Activated B cell treated with CpG ODN at 0.5 μM for 24 hours (primary cell): ENCODE measurements at regions not wholly inside any gene's neighbourhood (a gene's known extent, or its start where the extent isn't known, plus 50 kb on each side); places are given as distances from the start of the nearest gene placed in this dataset.

Experiments
- ATAC-seq: fragments of 200-7000 bp; cut with Tn5 transposase; one replicate; pipeline ENCODE4 v1.10.0; 2021; ENCODE audit warnings: low read depth, mild to moderate bottlenecking, moderate library complexity
- CTCF ChIA-PET: fragments of 350-600 bp; sonication (Branson Sonifier 250); formaldehyde crosslinking; loops from one replicate; lab custom pipeline; 2021; ENCODE audit warnings: antibody characterized with exemption; lab: Charles Lee
- POLR2A ChIA-PET: fragments of 350-600 bp; sonication (Branson Sonifier 250); formaldehyde crosslinking; loops from one replicate; lab custom pipeline; 2021; ENCODE audit warnings: antibody characterized with exemption; lab: Charles Lee
- DNase-seq: peaks from one replicate; pipeline ENCODE4 v3.0.0; 2022
- H3K27ac Mint-ChIP-seq: one replicate; pipeline ENCODE4 v1.8.0; 2020; ENCODE audit warnings: mixed read lengths
- H3K27me3 Mint-ChIP-seq: one replicate; pipeline ENCODE4 v1.8.0; 2021; ENCODE audit warnings: mixed read lengths
- H3K36me3 Mint-ChIP-seq: one replicate; pipeline ENCODE4 v1.8.0; 2021; ENCODE audit warnings: low read depth, mixed read lengths
- H3K4me1 Mint-ChIP-seq: one replicate; pipeline ENCODE4 v1.8.0; 2021; ENCODE audit warnings: mixed read lengths
- H3K4me3 Mint-ChIP-seq: one replicate; pipeline ENCODE4 v1.8.0; 2020; ENCODE audit warnings: mild to moderate bottlenecking, mixed read lengths
- H3K9me3 Mint-ChIP-seq: one replicate; pipeline ENCODE4 v1.8.0; 2020; ENCODE audit warnings: mixed read lengths
- CTCF ChIP-seq: fragments of 200-600 bp; IDR thresholded peaks from one replicate; pipeline ENCODE4 v1.8.0; 2022; ENCODE audit warnings: antibody characterized with exemption, mild to moderate bottlenecking
- intact Hi-C: fragments of 100-400 bp; cut with micrococcal nuclease; formaldehyde crosslinking; loops from one replicate; pipeline ENCODE4 v1.15.1; 2024

DNA sequence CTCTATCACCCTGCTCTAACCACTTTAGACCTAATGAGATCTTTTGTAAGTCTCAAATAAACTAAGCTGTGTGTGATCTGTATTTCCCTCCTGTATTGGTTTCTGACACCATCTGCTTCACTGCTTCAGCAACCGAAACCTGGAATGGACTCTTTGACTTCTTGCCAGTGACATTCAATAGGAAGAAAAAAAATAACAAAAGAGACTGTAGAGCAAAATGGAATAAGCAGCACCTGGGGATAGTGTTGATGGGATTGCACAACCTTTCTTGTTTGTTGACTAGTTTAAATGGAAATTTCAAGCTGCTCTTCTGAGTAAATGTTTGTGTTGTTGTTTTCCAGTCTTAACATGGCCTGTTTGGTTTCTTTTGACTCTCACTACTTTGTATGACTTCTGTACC is 888.6 kb upstream of the SEL1L start:
- Mint-ChIP-seq H3K4me3 (no peak overlapping the region), H3K4me1 (no peaks in the 10 kb centered on the region), H3K27ac (no peak overlapping the region), H3K27me3 (no peaks in the 10 kb centered on the region), H3K36me3 (no peaks in the 10 kb centered on the region), H3K9me3 (peaks cover 16% of the 10 kb centered on the region)
- intact Hi-C loops: no loop called here
- TF ChIP-seq CTCF: no peak
- POLR2A ChIA-PET: no interaction called here
- ATAC-seq: no peak
- no peak for DNase-seq
- CTCF ChIA-PET: no interaction called here

GRCh38 chr14:82425261-82425660 is 891.6 kb upstream of the SEL1L start:
- ChIA-PET CTCF (no interaction called here), POLR2A (no interaction called here)
- ATAC-seq (no peak), DNase-seq (no peak)
- TF ChIP-seq CTCF: no peak
- H3K4me3 Mint-ChIP-seq: no peak overlapping the region
- H3K36me3 Mint-ChIP-seq: no peaks in the 10 kb centered on the region
- peaks cover 5% of the 10 kb centered on the region for H3K9me3 Mint-ChIP-seq
- H3K4me1 Mint-ChIP-seq: no peaks in the 10 kb centered on the region
- no peak overlapping the region for H3K27ac Mint-ChIP-seq
- intact Hi-C loops: no loop called here
- H3K27me3 Mint-ChIP-seq: no peaks in the 10 kb centered on the region

DNA sequence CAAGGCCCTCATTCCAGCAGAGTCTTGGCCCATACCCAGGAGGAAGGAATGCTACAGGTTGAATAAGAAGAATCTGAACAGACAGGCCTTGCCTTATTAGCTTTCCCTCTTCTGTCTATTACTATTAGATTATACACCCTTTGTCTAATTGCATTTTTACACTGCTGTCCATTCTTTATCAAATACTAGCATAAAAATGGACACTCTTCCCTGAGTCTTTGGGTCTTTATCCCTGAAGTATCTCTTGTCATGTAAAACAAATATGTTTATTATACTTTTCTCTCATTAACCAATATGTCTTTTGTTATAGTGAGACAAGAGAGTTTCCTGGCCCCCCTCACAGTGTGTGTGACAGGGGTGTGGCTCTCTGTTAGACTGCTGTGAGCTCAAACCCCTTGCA is 897.4 kb upstream of the SEL1L start:
- ChIA-PET POLR2A (no interaction called here), CTCF (no interaction called here)
- ATAC-seq (no peak), DNase-seq (no peak)
- Mint-ChIP-seq H3K4me1 (no peaks in the 10 kb centered on the region), H3K27me3 (no peaks in the 10 kb centered on the region), H3K4me3 (no peak overlapping the region), H3K27ac (no peak overlapping the region), H3K9me3 (peaks cover 2% of the 10 kb centered on the region), H3K36me3 (no peaks in the 10 kb centered on the region)
- no peak for TF ChIP-seq CTCF
- intact Hi-C loops: no loop called here

DNA sequence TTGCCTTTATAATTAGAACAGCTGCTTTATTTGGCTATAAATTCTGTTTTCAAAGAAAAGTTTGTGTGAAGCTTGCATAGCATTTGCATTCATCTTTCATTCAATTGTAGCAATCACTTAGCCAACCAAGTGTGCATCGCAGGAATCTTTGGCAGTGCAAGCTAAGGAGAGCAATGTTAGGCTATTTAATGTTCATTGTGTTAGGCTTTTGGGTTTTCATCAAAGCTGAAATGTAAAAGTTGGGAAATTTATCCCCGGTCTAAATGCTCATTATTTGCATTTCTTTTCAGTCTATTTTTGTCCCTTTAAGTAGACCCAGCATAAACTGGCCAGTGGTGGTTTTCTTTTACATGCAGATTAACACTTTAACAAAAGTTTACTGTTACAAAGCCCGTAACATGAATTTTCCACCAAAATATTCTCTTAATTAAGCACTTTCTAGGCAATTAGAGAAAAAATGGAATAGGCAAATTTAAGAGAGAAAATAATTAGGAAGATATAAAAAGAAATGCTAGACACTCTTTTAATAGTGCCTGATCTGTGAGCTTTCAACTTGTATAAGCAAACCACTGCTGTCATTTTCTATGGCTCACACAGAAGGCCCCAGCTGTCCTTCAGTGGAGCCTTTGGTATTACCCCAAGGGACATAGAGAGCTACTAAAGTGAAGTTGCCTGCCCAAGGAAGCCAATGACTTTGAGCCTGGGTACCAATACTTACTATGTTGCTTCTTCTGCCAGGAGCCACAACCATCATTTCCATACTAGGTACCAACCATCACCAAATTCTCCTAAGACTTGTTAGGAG is 898.9 kb upstream of the SEL1L start:
- DNase-seq: no peak
- no peak overlapping the region for H3K4me3 Mint-ChIP-seq
- POLR2A ChIA-PET: no interaction called here

DNA sequence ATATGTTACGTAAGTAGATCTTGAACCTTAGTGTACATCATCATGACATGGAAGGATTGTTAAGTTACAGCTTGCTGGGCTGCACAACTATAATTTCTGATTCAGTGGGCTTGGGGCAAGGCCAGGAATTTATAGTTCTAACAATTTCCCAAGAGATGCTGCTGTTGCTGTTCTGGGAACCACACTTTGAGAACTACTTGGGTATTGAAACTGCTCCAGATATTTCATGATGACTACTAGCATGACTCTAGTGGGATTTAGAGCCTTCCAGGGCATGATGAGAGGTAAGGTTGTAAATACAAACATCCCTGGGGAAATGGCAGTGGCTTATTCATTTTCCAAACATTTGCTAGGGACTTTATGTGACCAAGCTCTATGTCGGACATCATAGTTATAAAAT is 904.8 kb upstream of the SEL1L start:
- POLR2A ChIA-PET: no interaction called here

More for the DNA sequence above, 898.9 kb upstream of the SEL1L start:
- no peaks in the 10 kb centered on the region for H3K27me3 Mint-ChIP-seq
- H3K4me1 Mint-ChIP-seq: no peaks in the 10 kb centered on the region
- peaks cover 3% of the 10 kb centered on the region for H3K9me3 Mint-ChIP-seq
- intact Hi-C loops: no loop called here
- H3K36me3 Mint-ChIP-seq: no peaks in the 10 kb centered on the region
- CTCF ChIA-PET: no interaction called here
- no peak for ATAC-seq
- no peak for TF ChIP-seq CTCF
- no peak overlapping the region for H3K27ac Mint-ChIP-seq

More for the DNA sequence above, 904.8 kb upstream of the SEL1L start:
- no peak for ATAC-seq
- Mint-ChIP-seq H3K9me3 (peaks cover 5% of the 10 kb centered on the region), H3K4me1 (no peaks in the 10 kb centered on the region), H3K4me3 (no peak overlapping the region), H3K27ac (no peak overlapping the region), H3K36me3 (no peaks in the 10 kb centered on the region), H3K27me3 (no peaks in the 10 kb centered on the region)
- DNase-seq: no peak
- intact Hi-C loops: no loop called here
- no peak for TF ChIP-seq CTCF
- CTCF ChIA-PET: no interaction called here
